Body of pancreas (tissue), 4 donors: ENCODE measurements at regions not wholly inside any gene's neighbourhood (a gene's known extent, or its start where the extent isn't known, plus 50 kb on each side); places are given as distances from the start of the nearest gene placed in this dataset.
A peak's percentile ranks its signal among the peaks of the same experiment; 100 is the strongest.
"Not testable (repeated sequence)": the region's sequence is repeated elsewhere in the genome, so short reads cannot be mapped to it uniquely, and the experiment has no call there.

Source experiments
- ATAC-seq: fragments of 150-250 bp; one replicate; pipeline ENCODE4 v1.9.1; 2016
- DNase-seq, 4 donors: peaks; one replicate each; pipeline ENCODE4 v3.0.0-alpha.2; 2019
- H3K27ac ChIP-seq, 4 donors: fragments of 200-600 bp; sonication (generic); 1 replicate in 3 of 4; 2 replicates in 1 of 4; pipeline versions ENCODE4 v1.5.1 to v1.6.1; 2016 to 2019; ENCODE audit warnings: mild to moderate bottlenecking in 1 of 4, mixed read lengths in 1 of 4, moderate library complexity in 1 of 4
- H3K27me3 ChIP-seq, 2 donors: fragments of 200-600 bp; sonication (generic); one replicate each; pipeline ENCODE4 v1.6.0; 2016; ENCODE audit warnings: mild to moderate bottlenecking in 1 of 2
- H3K36me3 ChIP-seq, 2 donors: fragments of 200-600 bp; sonication (generic); replicated peaks in 1 of 2; 2 replicates each; pipeline ENCODE4 v1.5.1; 2016; ENCODE audit warnings: low read depth in 2 of 2; ENCODE audit not compliant: insufficient read depth in 1 of 2
- H3K4me1 ChIP-seq: fragments of 200-600 bp; sonication (generic); one replicate; pipeline ENCODE4 v1.6.0; 2016
- H3K4me3 ChIP-seq, 2 donors: fragments of 200-600 bp; sonication (generic); 1 replicate in 1 of 2; 2 replicates in 1 of 2; pipeline ENCODE4 v1.5.1; 2016 to 2019
- H3K9me3 ChIP-seq, 3 donors: fragments of 200-600 bp; sonication (generic); 1 replicate in 2 of 3; 2 replicates in 1 of 3; pipeline ENCODE4 v1.5.1; 2016
- CTCF ChIP-seq, 7 experiments: fragments of 450-650 bp in 4 of 7; fragments of 200-600 bp in 3 of 7; sonication (generic) in 3 of 7; IDR thresholded peaks; one replicate each; pipeline ENCODE4 v1.5.1; 2016 to 2019; ENCODE audit warnings: antibody characterized with exemption in 7 of 7
- POLR2A ChIP-seq, 3 donors: fragments of 450-650 bp; IDR thresholded peaks; one replicate each; pipeline ENCODE4 v1.6.1; 2016; ENCODE audit warnings: antibody characterized with exemption in 3 of 3, mild to moderate bottlenecking in 2 of 3
- WGBS, 2 donors: methylation state at CpG; one replicate each; pipeline ENCODE4 v1.1.5; 2017; 5-methylcytosine and 5-hydroxymethylcytosine counted together
- intact Hi-C: fragments of 100-400 bp; cut with DNase I; formaldehyde crosslinking; loops from one replicate; pipeline ENCODE4 v1.15.1; 2023

DNA sequence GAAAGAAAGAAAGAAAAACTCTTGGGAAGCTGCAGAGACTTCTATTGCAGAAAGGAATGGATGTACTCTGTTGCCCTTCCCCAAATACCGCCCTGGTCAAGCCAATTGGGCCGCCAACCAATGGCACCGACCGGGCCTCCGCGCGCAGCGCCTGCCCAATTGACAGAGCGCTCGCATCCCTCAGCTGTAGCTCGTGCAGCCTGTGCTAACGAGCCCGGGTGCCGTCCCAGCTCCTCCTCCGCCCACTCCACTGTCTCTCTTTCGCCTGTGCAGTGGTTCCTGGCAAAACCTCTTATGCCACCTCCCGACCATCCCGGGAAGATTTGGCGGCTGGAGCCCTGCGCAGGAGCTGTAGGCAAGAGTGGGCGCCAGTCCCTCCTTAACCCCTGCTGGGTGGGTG, 304.2 kb upstream of the DPP6 start:
- H3K36me3 ChIP-seq, H3K4me1 ChIP-seq, intact Hi-C loops, ATAC-seq, H3K27ac ChIP-seq, H3K27me3 ChIP-seq, H3K4me3 ChIP-seq, H3K9me3 ChIP-seq: not testable (repeated sequence)
- WGBS, 2 donors = 1 to 5% methylated on average over 14 to 19 of the region's 21 CpGs
- peak in 2 of 4 donors; percentile 4 to 7 for DNase-seq

GRCh38 chr7:153748885-153749284, 303.3 kb upstream of the DPP6 start:
- ATAC-seq, H3K9me3 ChIP-seq, H3K4me3 ChIP-seq, H3K4me1 ChIP-seq, intact Hi-C loops, DNase-seq, H3K36me3 ChIP-seq, H3K27ac ChIP-seq, H3K27me3 ChIP-seq: not testable (repeated sequence)
- 0 to 1% methylated on average over 3 to 19 of the region's 25 CpGs for WGBS, 2 donors

GRCh38 chr7:153765869-153766268, 286.3 kb upstream of the DPP6 start:
- DNase-seq, H3K36me3 ChIP-seq, intact Hi-C loops, H3K4me3 ChIP-seq, H3K27ac ChIP-seq, H3K27me3 ChIP-seq, H3K4me1 ChIP-seq, H3K9me3 ChIP-seq, ATAC-seq: not testable (repeated sequence)
- WGBS, 2 donors = 72 to 77% methylated on average over 3 of the region's 3 CpGs

GRCh38 chr7:153766926-153767325, 285.3 kb upstream of the DPP6 start:
- H3K4me1 ChIP-seq, ATAC-seq, intact Hi-C loops, H3K27me3 ChIP-seq, DNase-seq, H3K4me3 ChIP-seq, H3K27ac ChIP-seq, H3K36me3 ChIP-seq, H3K9me3 ChIP-seq: not testable (repeated sequence)
- WGBS, 2 donors = 46 to 66% methylated on average over 1 of the region's 1 CpG

DNA sequence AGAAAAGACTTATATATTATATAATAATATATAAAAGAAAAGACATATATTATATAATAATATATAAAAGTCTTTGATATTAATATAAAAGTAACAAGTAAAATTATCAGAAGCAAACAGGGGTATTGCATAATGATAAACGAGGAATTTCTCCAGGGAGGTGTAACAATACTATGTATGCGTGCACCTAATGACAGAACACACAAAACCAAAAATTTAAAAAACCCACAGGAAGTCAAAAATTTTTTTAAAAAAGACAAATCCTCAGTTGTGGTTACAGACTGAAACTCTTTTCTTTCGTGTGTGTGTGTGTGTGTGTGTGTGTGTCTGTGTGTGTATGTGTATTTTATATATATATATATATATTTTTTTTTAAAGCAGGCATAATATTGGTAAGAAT, 279.2 kb upstream of the DPP6 start:
- WGBS, 2 donors = 53 to 57% methylated on average over 3 of the region's 3 CpGs
- ATAC-seq (no peak), DNase-seq (no peak)
- H3K36me3 ChIP-seq = no peaks in the 10 kb centered on the region
- H3K9me3 ChIP-seq = no peaks in the 10 kb centered on the region
- H3K27ac ChIP-seq = no peak overlapping the region
- H3K4me3 ChIP-seq = no peak overlapping the region
- no peak for TF ChIP-seq POLR2A (IDR thresholded peaks at IDR 0.05)
- TF ChIP-seq CTCF (IDR thresholded peaks at IDR 0.05) = no peak
- H3K27me3 ChIP-seq = no peaks in the 10 kb centered on the region
- intact Hi-C loops = no loop called here
- H3K4me1 ChIP-seq = no peaks in the 10 kb centered on the region

DNA sequence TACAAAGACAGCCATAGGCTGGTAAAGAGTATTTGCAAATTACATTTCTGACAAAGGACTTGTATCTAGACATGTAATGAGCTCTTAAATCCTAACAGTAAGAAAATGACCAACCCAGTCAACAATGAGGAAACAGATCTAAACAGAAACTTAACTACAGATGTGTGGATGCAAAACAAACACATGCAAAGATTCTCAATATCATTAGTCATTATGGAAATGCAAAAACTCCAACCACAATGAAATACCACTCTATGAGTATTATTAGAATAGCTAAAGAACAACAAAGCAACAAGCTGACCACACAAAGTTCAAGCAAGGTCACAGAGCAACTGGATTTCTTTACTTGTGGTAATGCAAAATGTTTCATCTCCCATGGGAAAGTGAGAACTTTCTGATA, 275.3 kb upstream of the DPP6 start:
- H3K27me3 ChIP-seq, H3K36me3 ChIP-seq, ATAC-seq, H3K9me3 ChIP-seq, intact Hi-C loops, H3K27ac ChIP-seq, H3K4me3 ChIP-seq, H3K4me1 ChIP-seq: not testable (repeated sequence)
- peak in 1 of 4 donors; percentile 3 for DNase-seq

DNA sequence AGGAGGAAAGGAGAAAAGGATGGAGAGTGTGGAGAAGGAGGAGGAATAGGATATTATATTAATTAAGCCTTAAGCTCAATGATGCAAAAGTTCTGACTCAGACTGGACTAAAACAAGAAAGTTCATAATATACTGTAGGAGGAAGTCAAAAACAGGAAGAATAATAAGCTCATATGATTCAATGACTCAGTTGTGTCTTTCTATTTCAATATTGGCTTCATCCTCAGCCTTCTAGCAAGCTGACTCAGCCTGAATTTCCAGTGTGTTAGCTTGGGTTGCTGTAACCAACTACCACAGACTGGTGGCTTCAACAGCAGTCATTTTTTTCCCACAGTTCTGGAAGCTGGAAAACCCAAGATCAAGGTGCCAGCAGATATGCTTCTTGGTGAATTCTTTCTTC, 254.8 kb upstream of the DPP6 start:
- H3K27ac ChIP-seq, H3K4me1 ChIP-seq, H3K27me3 ChIP-seq, H3K36me3 ChIP-seq, ATAC-seq, H3K4me3 ChIP-seq, H3K9me3 ChIP-seq, intact Hi-C loops, DNase-seq: not testable (repeated sequence)

- intact Hi-C loops = no loop called here
- H3K9me3 ChIP-seq = no peaks in the 10 kb centered on the region
- H3K27me3 ChIP-seq = no peaks in the 10 kb centered on the region
- H3K36me3 ChIP-seq = no peaks in the 10 kb centered on the region
- TF ChIP-seq CTCF (IDR thresholded peaks at IDR 0.05) = no peak
- no peak for TF ChIP-seq POLR2A (IDR thresholded peaks at IDR 0.05)
- 77% methylated on average over 12 of the region's 12 CpGs for WGBS, 2 donors
- no peaks in the 10 kb centered on the region for H3K4me1 ChIP-seq
- DNase-seq (no peak), ATAC-seq (no peak)
- no peak overlapping the region for H3K4me3 ChIP-seq
- no peak overlapping the region for H3K27ac ChIP-seq
Observed at GRCh38 chr7:153808117-153808516, 244.1 kb upstream of the DPP6 start.
